Upper lobe of right lung (tissue), 1 donor: ENCODE measurements at regions not wholly inside any gene's neighbourhood (a gene's known extent, or its start where the extent isn't known, plus 50 kb on each side); places are given as distances from the start of the nearest gene placed in this dataset.

ENCODE experiments used
- ATAC-seq: fragments of 200-7000 bp; cut with Tn5 transposase; one replicate; pipeline ENCODE4 v1.9.1; 2020; ENCODE audit warnings: mild to moderate bottlenecking, moderate library complexity
- DNase-seq: peaks from one replicate; pipeline ENCODE4 v3.0.0-alpha.2; 2020
- H3K27ac ChIP-seq: fragments of 200-600 bp; one replicate; pipeline ENCODE4 v1.8.0; 2022
- H3K27me3 ChIP-seq: fragments of 200-600 bp; one replicate; pipeline ENCODE4 v1.8.0; 2022; ENCODE audit warnings: mild to moderate bottlenecking
- H3K36me3 ChIP-seq: fragments of 200-600 bp; one replicate; pipeline ENCODE4 v1.8.0; 2022
- H3K4me1 ChIP-seq: fragments of 200-600 bp; one replicate; pipeline ENCODE4 v1.8.0; 2022
- H3K4me3 ChIP-seq: fragments of 200-600 bp; one replicate; pipeline ENCODE4 v1.8.0; 2022; ENCODE audit warnings: mild to moderate bottlenecking
- H3K9me3 ChIP-seq: fragments of 200-600 bp; one replicate; pipeline ENCODE4 v1.8.0; 2022
- CTCF ChIP-seq: fragments of 200-600 bp; IDR thresholded peaks from one replicate; pipeline ENCODE4 v1.8.0; 2022; ENCODE audit warnings: antibody characterized with exemption
- intact Hi-C: fragments of 100-400 bp; cut with DNase I; formaldehyde crosslinking; loops from one replicate; pipeline ENCODE4 v1.11.0; 2022
- donor health status: DM: no; HTN: yes; CAD: no; lungs with severe emphysema.

- Histone ChIP-seq H3K27me3 (peaks cover 7% of the 10 kb centered on the region), H3K4me1 (peaks cover 5% of the 10 kb centered on the region), H3K27ac (no peak overlapping the region), H3K36me3 (no peaks in the 10 kb centered on the region), H3K9me3 (no peaks in the 10 kb centered on the region), H3K4me3 (no peak overlapping the region)
- DNase-seq (no peak), ATAC-seq (no peak)
- intact Hi-C loops: no loop called here
- TF ChIP-seq CTCF: no peak
Observed at GRCh38 chr2:239689410-239689809, 288.6 kb upstream of the HDAC4 start.

GRCh38 chr2:239688840-239689239, 288.0 kb upstream of the HDAC4 start:
- ATAC-seq: no peak
- Histone ChIP-seq H3K27ac (no peak overlapping the region), H3K4me3 (no peak overlapping the region), H3K27me3 (peaks cover 11% of the 10 kb centered on the region), H3K36me3 (no peaks in the 10 kb centered on the region), H3K4me1 (peaks cover 5% of the 10 kb centered on the region), H3K9me3 (no peaks in the 10 kb centered on the region)
- DNase-seq: no peak
- no peak for TF ChIP-seq CTCF
- intact Hi-C loops: no loop called here

- H3K36me3 ChIP-seq: no peaks in the 10 kb centered on the region
- H3K4me1 ChIP-seq: peaks cover 5% of the 10 kb centered on the region
- H3K9me3 ChIP-seq: no peaks in the 10 kb centered on the region
- peaks cover 11% of the 10 kb centered on the region for H3K27me3 ChIP-seq
- no peak overlapping the region for H3K27ac ChIP-seq
- H3K4me3 ChIP-seq: no peak overlapping the region
- intact Hi-C loops: no loop called here
- DNase-seq (peak; percentile 63), ATAC-seq (peak; percentile 58)
- no peak for TF ChIP-seq CTCF
Observed at GRCh38 chr2:239688122-239688681, 287.4 kb upstream of the HDAC4 start.

- no peak for TF ChIP-seq CTCF
- ATAC-seq (no peak), DNase-seq (no peak)
- intact Hi-C loops: no loop called here
- no peaks in the 10 kb centered on the region for H3K36me3 ChIP-seq
- no peaks in the 10 kb centered on the region for H3K9me3 ChIP-seq
- H3K27me3 ChIP-seq: peaks cover 15% of the 10 kb centered on the region
- H3K4me1 ChIP-seq: peaks cover 5% of the 10 kb centered on the region
- no peak overlapping the region for H3K4me3 ChIP-seq
- no peak overlapping the region for H3K27ac ChIP-seq
Observed at GRCh38 chr2:239687441-239687840, 286.6 kb upstream of the HDAC4 start.

GRCh38 chr2:239685965-239686364, 285.1 kb upstream of the HDAC4 start:
- H3K4me3 ChIP-seq: no peak overlapping the region
- H3K36me3 ChIP-seq: no peaks in the 10 kb centered on the region
- H3K4me1 ChIP-seq: peaks cover 5% of the 10 kb centered on the region
- no peak for TF ChIP-seq CTCF
- intact Hi-C loops: no loop called here
- H3K27ac ChIP-seq: no peak overlapping the region
- no peak for DNase-seq
- ATAC-seq: no peak
- no peaks in the 10 kb centered on the region for H3K9me3 ChIP-seq
- H3K27me3 ChIP-seq: peaks cover 15% of the 10 kb centered on the region

- DNase-seq: no peak
- H3K4me1 ChIP-seq: peaks cover 5% of the 10 kb centered on the region
- no peaks in the 10 kb centered on the region for H3K36me3 ChIP-seq
- no peaks in the 10 kb centered on the region for H3K9me3 ChIP-seq
- no peak for TF ChIP-seq CTCF
- H3K27me3 ChIP-seq: peaks cover 15% of the 10 kb centered on the region
- no peak overlapping the region for H3K27ac ChIP-seq
- intact Hi-C loops: no loop called here
- H3K4me3 ChIP-seq: no peak overlapping the region
- no peak for ATAC-seq
Observed at GRCh38 chr2:239685556-239685955, 284.7 kb upstream of the HDAC4 start.
